ENCODE measurements at regions not wholly inside any gene's neighbourhood (a gene's known extent, or its start where the extent isn't known, plus 50 kb on each side); places are given as distances from the start of the nearest gene placed in this dataset.

DNA sequence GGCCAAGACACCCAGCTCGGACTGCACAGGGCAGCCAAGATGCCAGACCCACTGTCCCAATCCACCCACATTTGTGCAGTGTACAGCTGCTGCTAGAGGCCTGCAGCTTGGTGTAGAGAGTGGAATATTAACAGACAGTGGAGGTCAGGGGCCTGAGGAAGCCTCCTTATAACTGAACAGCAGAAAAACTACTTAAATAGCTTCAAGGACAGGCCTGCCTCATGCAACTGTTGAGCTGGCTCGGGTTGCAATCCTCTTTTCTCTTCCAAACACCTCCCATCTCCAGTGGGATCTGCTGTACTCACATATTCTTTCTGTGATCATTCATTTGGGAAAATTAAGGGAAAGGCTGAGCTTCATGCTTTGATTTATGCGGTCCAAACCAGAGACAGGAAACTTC is 1043.2 kb upstream of the TMEM132C start:
- H3K4me2 ChIP-seq (ENCODE audit: insufficient read depth, low read length), result no peak overlapping the region
- no peak for FAIRE-seq
- no peak overlapping the region for H3K4me3 ChIP-seq (replicated peaks in 1 of 3; ENCODE audit: insufficient read depth in 1 of 3, low read depth in 1 of 3, low read length in 3 of 3)
- no peak overlapping the region for H2AFZ ChIP-seq (ENCODE audit: low read depth, low read length)
- no peak for DNase-seq (ENCODE audit: low read depth, low spot score)
- no peaks in the 10 kb centered on the region for H3K27me3 ChIP-seq (ENCODE audit: control insufficient read depth in 2 of 2, insufficient read depth in 2 of 2, low read length in 2 of 2)
- H3K27ac ChIP-seq (ENCODE audit: insufficient read depth, low read depth, low read length), result no peak overlapping the region
- intact Hi-C loops (cut with micrococcal nuclease), result no loop called here
- no peak for TF ChIP-seq EZH2 (IDR thresholded peaks at IDR 0.05; ENCODE audit: borderline replicate concordance, low read depth, low read length, severe bottlenecking)
- H3K4me1 ChIP-seq (ENCODE audit: control insufficient read depth, extremely low read depth, insufficient read depth, low read length), result no peaks in the 10 kb centered on the region
- peaks cover 8% of the 10 kb centered on the region for H3K9me3 ChIP-seq (replicated peaks; ENCODE audit: control insufficient read depth, insufficient read depth, low read length)
- dilution Hi-C loops (cut with MboI; ENCODE audit: extremely low pct_ligation_motif_present, low sequenced_read_pairs), result no loop called here
- H3K9ac ChIP-seq (replicated peaks; ENCODE audit: extremely low read depth, insufficient read depth, low read length), result no peak overlapping the region
- no peaks in the 10 kb centered on the region for H4K20me1 ChIP-seq (replicated peaks; ENCODE audit: control insufficient read depth, extremely low read depth, insufficient read depth, low read length)
- BruUV-seq (replicated peaks), result no TSS peak
- CTCF ChIA-PET, result no interaction called here
- H3K79me2 ChIP-seq (ENCODE audit: control insufficient read depth, insufficient read depth, low read length), result no peaks in the 10 kb centered on the region
- H3K36me3 ChIP-seq (ENCODE audit: control insufficient read depth in 2 of 2, extremely low read depth in 1 of 2, insufficient read depth in 2 of 2, low read length in 2 of 2), result no peaks in the 10 kb centered on the region
- POLR2A ChIA-PET, result no interaction called here
- H3K9me1 ChIP-seq (replicated peaks; ENCODE audit: control insufficient read depth, extremely low read depth, insufficient read depth, low read length), result no peaks in the 10 kb centered on the region

DNA sequence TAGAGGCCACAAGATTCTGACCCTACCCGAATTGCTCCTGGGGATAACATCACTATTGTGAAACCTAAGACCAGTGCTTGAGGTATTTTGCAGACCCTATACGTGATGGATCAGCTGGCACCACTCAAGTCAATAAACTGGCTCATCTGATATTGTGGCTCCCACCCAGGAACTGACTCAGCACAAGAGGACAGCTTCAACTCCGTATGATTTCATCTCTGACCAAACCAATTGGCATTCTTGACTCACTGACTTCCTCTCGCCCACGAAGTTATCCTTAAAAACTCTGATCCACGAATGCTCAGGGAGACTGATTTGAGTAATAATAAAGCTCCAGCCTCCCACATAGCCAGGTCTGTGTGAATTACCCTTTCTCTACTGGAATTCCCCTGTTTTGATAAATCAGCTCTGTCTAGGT is 1036.1 kb upstream of the TMEM132C start:
- H3K4me1 ChIP-seq (ENCODE audit: control insufficient read depth, extremely low read depth, insufficient read depth, low read length), result no peaks in the 10 kb centered on the region
- no peak overlapping the region for H3K4me2 ChIP-seq (ENCODE audit: insufficient read depth, low read length)
- TF ChIP-seq GATA2 (IDR thresholded peaks at IDR 0.05; ENCODE audit: insufficient read depth, insufficient read length, low read depth, low read length), result no peak
- TF ChIP-seq EZH2 (IDR thresholded peaks at IDR 0.05; ENCODE audit: borderline replicate concordance, low read depth, low read length, severe bottlenecking), result no peak
- TF ChIP-seq POLR2AphosphoS5 (IDR thresholded peaks at IDR 0.05; ENCODE audit: insufficient read depth, low read depth, low read length), result no peak
- TF ChIP-seq, protein P1, sequence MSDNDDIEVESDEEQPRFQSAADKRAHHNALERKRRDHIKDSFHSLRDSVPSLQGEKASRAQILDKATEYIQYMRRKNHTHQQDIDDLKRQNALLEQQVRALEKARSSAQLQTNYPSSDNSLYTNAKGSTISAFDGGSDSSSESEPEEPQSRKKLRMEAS (IDR thresholded peaks at IDR 0.05; ENCODE audit: insufficient read depth, insufficient read length), result no peak
- no peak for TF ChIP-seq FOS (IDR thresholded peaks at IDR 0.05; ENCODE audit: borderline replicate concordance, insufficient read depth, low read length)
- TF ChIP-seq MYC (IDR thresholded peaks at IDR 0.05; ENCODE audit: low read depth, low read length), result no peak
- TF ChIP-seq, protein P2, sequence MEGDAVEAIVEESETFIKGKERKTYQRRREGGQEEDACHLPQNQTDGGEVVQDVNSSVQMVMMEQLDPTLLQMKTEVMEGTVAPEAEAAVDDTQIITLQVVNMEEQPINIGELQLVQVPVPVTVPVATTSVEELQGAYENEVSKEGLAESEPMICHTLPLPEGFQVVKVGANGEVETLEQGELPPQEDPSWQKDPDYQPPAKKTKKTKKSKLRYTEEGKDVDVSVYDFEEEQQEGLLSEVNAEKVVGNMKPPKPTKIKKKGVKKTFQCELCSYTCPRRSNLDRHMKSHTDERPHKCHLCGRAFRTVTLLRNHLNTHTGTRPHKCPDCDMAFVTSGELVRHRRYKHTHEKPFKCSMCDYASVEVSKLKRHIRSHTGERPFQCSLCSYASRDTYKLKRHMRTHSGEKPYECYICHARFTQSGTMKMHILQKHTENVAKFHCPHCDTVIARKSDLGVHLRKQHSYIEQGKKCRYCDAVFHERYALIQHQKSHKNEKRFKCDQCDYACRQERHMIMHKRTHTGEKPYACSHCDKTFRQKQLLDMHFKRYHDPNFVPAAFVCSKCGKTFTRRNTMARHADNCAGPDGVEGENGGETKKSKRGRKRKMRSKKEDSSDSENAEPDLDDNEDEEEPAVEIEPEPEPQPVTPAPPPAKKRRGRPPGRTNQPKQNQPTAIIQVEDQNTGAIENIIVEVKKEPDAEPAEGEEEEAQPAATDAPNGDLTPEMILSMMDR (IDR thresholded peaks at IDR 0.05; ENCODE audit: extremely low read depth in 1 of 2, insufficient read depth in 1 of 2, low read depth in 1 of 2, low read length in 2 of 2), result no peak
- no peak for TF ChIP-seq POLR2A (IDR thresholded peaks at IDR 0.05; ENCODE audit: low read depth, low read length)
- TF ChIP-seq JUN (IDR thresholded peaks at IDR 0.05; ENCODE audit: borderline replicate concordance, insufficient read depth, insufficient read length, low read depth), result no peak
- FAIRE-seq (no peak), DNase-seq (ENCODE audit: low read depth, low spot score) (no peak)
- H3K4me3 ChIP-seq (replicated peaks in 1 of 3; ENCODE audit: insufficient read depth in 1 of 3, low read depth in 1 of 3, low read length in 3 of 3), result no peak overlapping the region
- POLR2A ChIA-PET, result no interaction called here
- H3K9me3 ChIP-seq (replicated peaks; ENCODE audit: control insufficient read depth, insufficient read depth, low read length), result no peaks in the 10 kb centered on the region
- dilution Hi-C loops (cut with MboI; ENCODE audit: extremely low pct_ligation_motif_present, low sequenced_read_pairs) (no loop called here), intact Hi-C loops (cut with micrococcal nuclease) (no loop called here)
- CTCF ChIA-PET, result no interaction called here
- no peaks in the 10 kb centered on the region for H3K79me2 ChIP-seq (ENCODE audit: control insufficient read depth, insufficient read depth, low read length)
- no peaks in the 10 kb centered on the region for H3K36me3 ChIP-seq (ENCODE audit: control insufficient read depth in 2 of 2, extremely low read depth in 1 of 2, insufficient read depth in 2 of 2, low read length in 2 of 2)
- no peak overlapping the region for H3K27ac ChIP-seq (ENCODE audit: insufficient read depth, low read depth, low read length)
- no TSS peak for BruUV-seq (replicated peaks)
- H4K20me1 ChIP-seq (replicated peaks; ENCODE audit: control insufficient read depth, extremely low read depth, insufficient read depth, low read length), result no peaks in the 10 kb centered on the region
- H3K9me1 ChIP-seq (replicated peaks; ENCODE audit: control insufficient read depth, extremely low read depth, insufficient read depth, low read length), result no peaks in the 10 kb centered on the region
- no peak overlapping the region for H3K9ac ChIP-seq (replicated peaks; ENCODE audit: extremely low read depth, insufficient read depth, low read length)
- no peaks in the 10 kb centered on the region for H3K27me3 ChIP-seq (ENCODE audit: control insufficient read depth in 2 of 2, insufficient read depth in 2 of 2, low read length in 2 of 2)
- no peak overlapping the region for H2AFZ ChIP-seq (ENCODE audit: low read depth, low read length)

Measured in endothelial cell of umbilical vein (primary cell).